ENCODE measurements at regions not wholly inside any gene's neighbourhood (a gene's known extent, or its start where the extent isn't known, plus 50 kb on each side); places are given as distances from the start of the nearest gene placed in this dataset.

DNA sequence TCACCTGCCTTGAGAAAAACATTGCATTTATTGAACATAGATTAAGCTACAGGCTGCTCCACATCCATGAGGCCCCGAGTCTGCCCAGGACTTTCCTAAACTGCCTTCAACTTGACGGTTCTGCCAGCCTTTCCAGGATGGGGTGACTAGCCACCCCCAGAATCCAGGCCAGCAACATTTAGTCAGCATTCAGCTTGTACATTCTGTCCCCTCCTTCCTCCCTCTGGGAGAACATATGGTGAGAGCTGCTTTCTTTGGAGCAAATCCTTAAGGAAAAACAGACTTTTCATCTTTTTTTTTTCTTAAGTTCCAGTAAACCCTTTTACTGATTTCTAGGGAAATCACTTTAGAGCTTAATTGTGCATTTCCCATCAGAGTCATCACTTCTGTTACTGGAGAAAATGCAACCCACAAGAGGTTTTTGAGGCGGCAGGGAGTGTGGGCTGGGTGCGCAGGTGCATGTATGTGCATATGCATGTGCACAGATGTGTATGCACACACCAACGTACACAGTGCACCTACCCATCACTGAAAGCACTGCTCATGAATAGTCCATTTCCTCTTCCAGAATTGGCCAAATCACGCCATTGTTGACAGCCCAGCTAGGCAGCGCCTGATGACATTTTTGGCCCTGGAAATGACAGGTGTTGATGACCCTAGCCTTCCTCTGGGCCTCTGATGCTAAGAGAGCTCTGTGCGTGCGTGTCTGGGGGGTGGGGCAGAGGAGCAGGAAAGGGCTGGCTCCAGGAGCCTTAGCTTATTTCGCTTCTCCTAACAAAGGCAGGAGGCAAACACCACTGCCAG lies 145.6 kb downstream of the HSD17B3 start:
- TF ChIP-seq, protein P1, sequence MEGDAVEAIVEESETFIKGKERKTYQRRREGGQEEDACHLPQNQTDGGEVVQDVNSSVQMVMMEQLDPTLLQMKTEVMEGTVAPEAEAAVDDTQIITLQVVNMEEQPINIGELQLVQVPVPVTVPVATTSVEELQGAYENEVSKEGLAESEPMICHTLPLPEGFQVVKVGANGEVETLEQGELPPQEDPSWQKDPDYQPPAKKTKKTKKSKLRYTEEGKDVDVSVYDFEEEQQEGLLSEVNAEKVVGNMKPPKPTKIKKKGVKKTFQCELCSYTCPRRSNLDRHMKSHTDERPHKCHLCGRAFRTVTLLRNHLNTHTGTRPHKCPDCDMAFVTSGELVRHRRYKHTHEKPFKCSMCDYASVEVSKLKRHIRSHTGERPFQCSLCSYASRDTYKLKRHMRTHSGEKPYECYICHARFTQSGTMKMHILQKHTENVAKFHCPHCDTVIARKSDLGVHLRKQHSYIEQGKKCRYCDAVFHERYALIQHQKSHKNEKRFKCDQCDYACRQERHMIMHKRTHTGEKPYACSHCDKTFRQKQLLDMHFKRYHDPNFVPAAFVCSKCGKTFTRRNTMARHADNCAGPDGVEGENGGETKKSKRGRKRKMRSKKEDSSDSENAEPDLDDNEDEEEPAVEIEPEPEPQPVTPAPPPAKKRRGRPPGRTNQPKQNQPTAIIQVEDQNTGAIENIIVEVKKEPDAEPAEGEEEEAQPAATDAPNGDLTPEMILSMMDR (IDR thresholded peaks at IDR 0.05 in 8 of 11, conservative IDR thresholded peaks at IDR 0.05 in 3 of 11), result no peak
- no peak for TF ChIP-seq POLR2A (IDR thresholded peaks at IDR 0.05)
- no peak for TF ChIP-seq POLR2AphosphoS5 (IDR thresholded peaks at IDR 0.05)
- Histone ChIP-seq H3K4me1 (peaks cover 0 to 26% (median 2%) of the 10 kb centered on the region in 6 donors), H3K27me3 (replicated peaks in 1 of 7) (peaks cover 0 to 17% (median 0%) of the 10 kb centered on the region in 7 donors), H3K27ac (peak overlapping the region in 5 of 8 donors; percentile 16 to 44 (median 29)), H3K36me3 (no peaks in the 10 kb centered on the region), H3K9me3 (peaks cover 0 to 5% (median 3%) of the 10 kb centered on the region in 8 donors), H3K4me3 (no peak overlapping the region)
- intact Hi-C loops (cut with DNase I; ENCODE audit: low total_unique reads), result no loop called here
- no peak for DNase-seq
- WGBS, 5 donors, result 41 to 56% (median 51%) methylated on average over 10 of the region's 10 CpGs

DNA sequence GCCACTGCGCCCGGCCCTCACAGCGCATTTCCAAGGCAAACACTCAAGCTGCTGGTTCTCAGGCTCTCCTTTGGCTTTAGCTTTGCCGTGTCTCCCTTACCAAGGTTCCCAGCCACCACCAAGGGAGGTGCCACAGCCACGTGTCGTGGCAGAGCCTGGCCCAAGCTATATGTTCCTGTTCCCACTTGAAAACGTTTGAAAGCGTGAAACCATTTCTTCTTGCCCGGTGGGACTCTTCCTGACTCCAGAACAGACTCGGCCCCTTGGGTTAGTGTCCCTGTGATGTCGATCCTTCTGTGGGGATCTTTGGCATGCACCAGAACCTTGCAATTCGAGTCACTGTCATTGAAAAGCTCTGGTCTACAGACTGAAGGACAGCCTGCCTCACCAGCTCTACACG lies 147.9 kb downstream of the HSD17B3 start:
- no peaks in the 10 kb centered on the region for H3K9me3 ChIP-seq
- no peaks in the 10 kb centered on the region for H3K36me3 ChIP-seq
- intact Hi-C loops (cut with DNase I; ENCODE audit: low total_unique reads), result no loop called here
- TF ChIP-seq POLR2A (IDR thresholded peaks at IDR 0.05) (no peak), POLR2AphosphoS5 (IDR thresholded peaks at IDR 0.05) (no peak)
- peaks cover 0 to 21% (median 0%) of the 10 kb centered on the region in 7 donors for H3K27me3 ChIP-seq (replicated peaks in 1 of 7)
- peaks cover 0 to 39% (median 10%) of the 10 kb centered on the region in 6 donors for H3K4me1 ChIP-seq
- no peak overlapping the region for H3K27ac ChIP-seq
- no peak for DNase-seq
- WGBS, 5 donors, result 74 to 90% (median 90%) methylated on average over 13 of the region's 13 CpGs
- no peak overlapping the region for H3K4me3 ChIP-seq

DNA sequence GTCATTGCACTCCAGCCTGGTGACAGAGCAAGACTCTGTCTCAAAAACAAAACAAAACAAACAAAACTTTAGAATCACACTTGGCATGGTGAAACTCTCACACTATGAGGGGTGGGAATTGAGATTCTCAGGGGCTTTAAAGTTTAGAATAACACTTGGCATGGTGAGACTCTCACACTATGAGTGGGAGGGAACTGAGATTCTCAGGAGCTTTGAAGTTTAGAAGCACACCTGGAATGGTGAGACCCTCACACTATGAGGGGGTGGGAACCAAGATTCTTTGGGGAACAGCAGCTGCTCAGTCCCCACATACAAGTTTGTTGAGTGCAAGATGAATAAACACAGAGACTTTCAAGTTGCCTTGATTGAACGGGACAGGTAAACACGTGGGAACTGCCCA lies 149.4 kb downstream of the HSD17B3 start:
- 57 to 76% (median 71%) methylated on average over 2 of the region's 2 CpGs for WGBS, 5 donors
- Histone ChIP-seq H3K27me3 (replicated peaks in 1 of 7) (peaks cover 0 to 15% (median 0%) of the 10 kb centered on the region in 7 donors), H3K36me3 (no peaks in the 10 kb centered on the region), H3K4me3 (no peak overlapping the region), H3K4me1 (peaks cover 0 to 30% (median 10%) of the 10 kb centered on the region in 6 donors), H3K27ac (no peak overlapping the region), H3K9me3 (no peaks in the 10 kb centered on the region)
- DNase-seq, result no peak
- intact Hi-C loops (cut with DNase I; ENCODE audit: low total_unique reads), result no loop called here
- TF ChIP-seq POLR2AphosphoS5 (IDR thresholded peaks at IDR 0.05), result no peak
- TF ChIP-seq POLR2A (IDR thresholded peaks at IDR 0.05), result no peak
- TF ChIP-seq, protein P1 (IDR thresholded peaks at IDR 0.05 in 8 of 11, conservative IDR thresholded peaks at IDR 0.05 in 3 of 11), result no peak

DNA sequence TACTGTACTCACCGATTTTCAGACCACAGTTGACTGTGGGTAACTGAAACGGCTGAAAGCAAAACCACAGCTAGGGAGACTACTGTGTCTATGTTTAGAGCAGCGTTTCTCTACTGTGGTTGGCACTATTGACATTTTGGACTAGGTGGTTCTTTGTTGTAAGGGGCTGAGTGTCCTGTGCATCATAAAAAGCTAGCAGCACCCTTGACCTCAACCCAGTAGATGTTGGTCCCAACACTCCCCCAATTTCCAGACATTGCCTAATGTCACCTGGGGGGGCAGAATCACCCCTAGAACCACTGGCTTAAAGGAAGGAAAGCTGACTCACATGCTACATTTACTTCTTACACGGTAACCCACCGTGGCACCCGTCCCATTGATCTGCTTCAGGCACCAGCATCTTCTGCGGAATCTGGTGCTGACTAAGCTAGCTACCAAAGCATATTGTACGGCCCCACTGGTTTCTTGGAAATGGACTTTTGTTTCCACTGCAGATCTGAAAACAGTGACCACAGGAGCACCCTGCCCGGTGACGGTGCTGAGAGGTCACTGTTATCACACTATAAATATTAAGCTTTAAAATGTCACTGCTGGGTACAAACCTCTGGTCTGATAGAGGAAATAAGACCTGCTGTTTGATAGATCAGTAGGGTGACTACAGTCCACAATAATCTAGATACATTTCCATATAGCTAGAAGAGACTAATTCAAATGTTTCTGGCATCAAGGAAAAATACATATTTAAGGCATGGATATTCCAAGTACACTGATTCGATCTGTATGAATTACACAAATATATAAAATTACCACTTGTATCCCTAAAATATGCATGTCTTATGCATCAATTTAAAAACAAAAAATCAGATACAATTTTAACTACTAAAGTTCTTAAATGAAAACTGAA lies 151.4 kb downstream of the HSD17B3 start:
- Histone ChIP-seq H3K36me3 (no peaks in the 10 kb centered on the region), H3K4me1 (peaks cover 0 to 30% (median 8%) of the 10 kb centered on the region in 6 donors), H3K9me3 (no peaks in the 10 kb centered on the region), H3K4me3 (peak overlapping the region in 1 of 8 donors; percentile 43), H3K27me3 (replicated peaks in 1 of 7) (peaks cover 0 to 18% (median 0%) of the 10 kb centered on the region in 7 donors), H3K27ac (peak overlapping the region in 2 of 8 donors; percentile 18 to 48)
- TF ChIP-seq POLR2AphosphoS5 (IDR thresholded peaks at IDR 0.05) (no peak), POLR2A (IDR thresholded peaks at IDR 0.05) (no peak)
- TF ChIP-seq, protein P1 (IDR thresholded peaks at IDR 0.05 in 8 of 11, conservative IDR thresholded peaks at IDR 0.05 in 3 of 11), result no peak
- intact Hi-C loops (cut with DNase I; ENCODE audit: low total_unique reads), result no loop called here
- no peak for DNase-seq
- 28 to 44% (median 38%) methylated on average over 11 of the region's 11 CpGs for WGBS, 5 donors

Measured in spleen (tissue), 11 donors.